ENCODE measurements at regions not wholly inside any gene's neighbourhood (a gene's known extent, or its start where the extent isn't known, plus 50 kb on each side); places are given as distances from the start of the nearest gene placed in this dataset.

DNA sequence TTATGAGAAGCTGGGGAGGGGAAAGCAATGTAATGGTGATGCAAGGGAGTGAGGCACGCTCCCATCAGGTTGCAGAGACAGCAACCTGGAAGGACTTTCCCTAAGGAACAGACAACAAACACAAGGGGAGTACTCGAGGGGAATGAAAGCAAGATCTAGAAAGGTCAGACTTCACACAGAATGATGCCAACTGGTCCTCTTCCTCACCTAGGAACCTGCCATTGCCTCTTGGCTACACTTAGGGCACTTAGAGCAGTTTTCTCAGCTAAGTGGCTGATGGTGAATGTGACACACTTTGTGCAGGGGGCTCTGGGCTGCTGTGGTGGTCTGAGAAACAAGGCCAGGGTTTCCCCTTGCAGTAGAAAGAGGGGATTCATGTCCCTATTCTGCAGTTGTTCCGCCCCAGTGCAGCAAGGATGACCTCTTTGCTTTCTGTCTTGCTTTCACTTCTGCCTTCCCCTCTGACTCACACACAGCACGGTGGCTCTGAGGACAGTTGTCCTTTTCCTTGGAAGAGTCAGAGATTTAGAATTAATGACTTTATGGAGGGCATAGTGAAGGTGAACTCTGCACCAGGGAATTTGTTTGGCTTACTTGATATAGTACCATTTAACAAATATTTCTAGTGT, 394.0 kb upstream of the KLF4 start:
- DNase-seq = no peak

DNA sequence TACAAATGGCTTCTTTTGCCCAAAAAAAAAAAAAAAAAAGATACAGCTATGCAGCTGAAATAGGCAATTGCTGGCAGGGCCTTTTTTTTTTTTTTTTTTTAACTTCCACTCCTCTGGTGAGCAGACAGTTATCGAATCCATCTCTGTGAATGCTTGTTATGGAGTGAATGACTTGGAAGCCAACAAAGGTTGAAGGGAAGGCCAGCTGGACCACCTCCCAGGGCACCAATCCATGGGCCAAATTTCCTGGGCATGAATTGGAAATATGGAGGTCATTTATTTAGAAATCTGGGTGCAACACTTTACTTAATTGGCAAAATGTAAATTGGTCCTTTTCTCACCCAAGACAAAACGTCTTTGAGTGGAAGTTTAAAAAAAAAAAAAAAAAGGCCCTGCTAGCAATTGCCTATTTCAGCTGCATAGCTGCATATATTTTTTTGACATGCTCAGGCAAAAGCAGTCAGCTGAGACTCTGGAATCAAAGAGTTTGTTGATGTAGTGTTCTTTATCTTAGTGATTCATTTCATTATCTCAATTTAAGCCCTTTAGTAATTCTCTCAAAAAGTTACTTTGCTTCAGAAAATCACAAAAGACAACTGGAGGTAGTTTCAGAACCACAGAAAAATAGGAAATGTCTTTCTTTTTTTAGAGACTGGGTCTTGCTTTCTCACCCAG, 392.2 kb upstream of the KLF4 start:
- no peak for DNase-seq

GRCh38 chr9:107878462-107878861, 388.9 kb upstream of the KLF4 start:
- no peak for DNase-seq

DNA sequence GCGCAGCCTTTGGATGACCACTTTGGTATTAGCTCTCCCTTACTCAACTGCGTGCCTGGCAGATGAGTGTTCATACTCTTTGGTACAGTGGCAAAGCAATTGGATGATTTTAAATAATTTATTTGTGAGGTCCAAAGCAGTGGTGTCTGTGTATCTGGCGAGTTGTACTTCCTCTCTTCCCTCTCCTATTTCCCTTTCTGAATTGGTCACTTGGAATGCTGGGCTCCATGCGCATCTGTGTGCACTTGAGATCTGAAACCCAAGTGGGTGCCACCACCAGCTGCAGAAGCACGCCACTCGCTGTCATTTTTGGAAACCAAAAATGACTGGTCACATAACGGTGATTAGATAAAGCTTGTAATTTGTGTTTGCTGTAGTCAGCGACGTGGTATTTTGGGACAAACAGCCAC, 386.0 kb upstream of the KLF4 start:
- no peak for DNase-seq

DNA sequence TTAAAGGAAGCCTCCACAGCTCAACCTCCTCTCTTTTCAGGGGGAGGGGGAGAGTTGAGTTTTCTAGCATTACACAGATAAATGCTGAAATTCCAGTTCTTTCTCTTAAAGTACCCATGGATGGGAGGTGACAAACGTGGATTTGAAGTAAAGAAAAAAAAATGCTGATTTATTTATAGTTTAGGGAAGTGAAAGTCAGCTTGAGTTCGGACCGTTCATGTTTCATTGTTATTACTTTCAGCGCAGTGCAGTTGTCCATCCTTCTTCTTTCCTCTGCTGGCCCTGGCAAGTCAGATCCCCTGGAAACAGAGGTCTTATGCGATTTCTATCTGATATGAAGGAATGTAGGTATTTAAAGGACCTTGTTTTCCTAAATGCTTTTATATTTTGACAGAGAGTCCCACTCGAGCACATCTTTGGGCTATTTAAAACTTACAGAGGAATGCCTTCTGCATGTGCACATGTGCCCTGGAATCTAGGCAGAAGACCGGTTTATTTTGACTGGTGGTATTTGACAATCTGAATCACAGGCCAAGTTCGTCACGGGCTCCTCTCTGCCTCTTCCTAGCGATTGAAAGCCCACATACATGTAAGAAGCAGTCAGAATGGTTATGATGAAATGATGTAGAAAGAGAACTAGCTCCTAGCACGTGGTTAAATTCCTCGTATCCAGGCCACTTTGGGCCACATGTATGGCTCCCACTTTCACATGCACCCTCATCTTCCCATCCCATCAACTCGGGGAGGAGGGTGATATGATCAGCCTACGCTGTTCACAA, 385.2 kb upstream of the KLF4 start:
- no peak for DNase-seq

- DNase-seq = no peak
Observed at GRCh38 chr9:107874137-107874536, 384.6 kb upstream of the KLF4 start.

- DNase-seq = no peak
Observed at GRCh38 chr9:107872457-107873192, 383.1 kb upstream of the KLF4 start.

DNA sequence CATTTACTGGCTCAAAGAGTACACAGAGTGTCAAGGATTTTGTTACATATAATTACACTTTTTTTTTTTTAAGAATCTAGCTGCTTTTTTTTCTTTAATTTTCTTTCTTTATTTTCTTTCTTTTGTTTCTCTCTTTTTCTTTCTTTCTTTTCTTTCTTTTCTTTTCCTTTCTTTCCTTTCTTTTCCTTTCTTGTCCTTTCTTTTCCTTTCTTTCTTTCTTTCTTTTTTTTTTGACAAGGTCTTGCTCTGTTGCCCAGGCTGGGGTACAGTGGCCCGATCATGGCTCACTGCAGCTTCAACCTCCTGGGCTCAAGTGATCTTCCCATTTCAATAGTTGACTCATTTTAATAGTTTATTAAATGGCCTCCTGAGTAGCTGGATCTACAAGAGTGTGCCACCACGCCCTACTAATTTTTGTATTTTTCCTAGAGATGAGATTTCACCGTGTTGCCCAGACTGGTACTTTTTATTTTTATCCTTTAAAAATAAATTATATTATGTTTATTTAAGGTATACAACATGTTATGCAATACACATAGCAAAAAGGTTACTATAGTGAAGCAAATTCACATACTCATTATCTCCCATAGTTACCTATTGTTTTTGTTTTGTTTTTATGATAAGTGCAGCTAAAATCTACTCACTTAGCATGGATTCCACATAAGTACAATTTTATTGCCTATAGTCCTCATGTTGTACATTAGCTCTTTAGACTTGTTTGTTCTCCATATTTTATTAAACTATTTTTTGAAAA, 381.5 kb upstream of the KLF4 start:
- DNase-seq = no peak

- no peak for DNase-seq
Observed at GRCh38 chr9:107870221-107870620, 380.7 kb upstream of the KLF4 start.

DNA sequence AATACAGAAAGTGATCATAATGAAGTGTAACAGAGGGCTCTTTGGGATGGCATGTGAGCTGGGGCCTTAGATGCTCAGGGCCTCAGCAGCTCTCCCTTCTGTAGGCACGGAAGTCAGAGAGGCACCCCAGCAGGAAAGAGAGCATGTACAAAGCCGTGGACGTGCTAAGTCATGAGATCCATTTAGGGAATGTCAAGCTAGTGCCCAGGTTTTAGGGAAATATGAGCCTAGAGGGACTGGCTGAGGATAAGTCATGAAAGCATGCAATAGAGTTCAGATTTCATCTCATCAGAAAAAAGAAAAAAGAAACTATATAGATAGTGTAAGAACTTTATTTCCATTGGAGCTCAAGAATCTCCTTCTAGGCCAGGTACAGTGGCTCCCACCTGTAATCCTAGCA, 379.5 kb upstream of the KLF4 start:
- no peak for DNase-seq

DNA sequence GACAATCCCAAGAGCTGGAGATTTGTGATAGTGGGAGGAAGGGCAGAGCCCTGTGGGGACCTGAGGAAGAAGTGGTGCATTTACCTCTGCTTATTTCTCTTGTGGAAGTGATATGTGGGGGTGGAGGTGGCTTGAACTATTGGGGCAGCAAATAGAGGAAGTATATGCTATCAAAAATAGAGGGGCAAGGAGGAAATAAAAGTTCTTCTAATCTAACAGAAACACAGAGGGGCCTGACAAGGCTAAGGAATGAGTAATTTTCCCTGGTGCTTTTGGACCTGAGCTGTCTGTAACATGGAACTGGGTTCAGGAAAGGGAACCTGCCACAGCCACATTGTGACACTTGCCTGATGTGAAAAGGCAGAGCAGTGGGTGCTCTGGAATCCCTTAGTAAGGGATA, 378.6 kb upstream of the KLF4 start:
- no peak for DNase-seq

DNA sequence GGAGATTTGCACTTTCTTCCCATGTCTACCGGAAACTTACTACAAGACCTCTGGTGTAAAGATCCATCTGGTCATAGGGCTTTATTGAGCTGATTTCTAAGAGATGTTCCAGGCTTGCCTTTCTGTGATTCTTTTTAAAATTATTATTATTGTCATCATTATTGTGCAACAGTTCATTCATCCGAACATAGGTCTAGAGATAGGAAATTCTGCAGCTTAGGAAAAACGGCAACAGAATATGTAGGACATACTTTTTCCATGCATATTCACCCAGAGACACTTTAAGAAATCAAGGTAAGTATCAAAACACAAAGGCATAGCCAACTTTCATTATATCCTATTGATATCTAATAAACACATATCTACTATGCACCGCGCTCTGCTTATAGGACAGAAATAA, 378.2 kb upstream of the KLF4 start:
- DNase-seq = no peak

DNA sequence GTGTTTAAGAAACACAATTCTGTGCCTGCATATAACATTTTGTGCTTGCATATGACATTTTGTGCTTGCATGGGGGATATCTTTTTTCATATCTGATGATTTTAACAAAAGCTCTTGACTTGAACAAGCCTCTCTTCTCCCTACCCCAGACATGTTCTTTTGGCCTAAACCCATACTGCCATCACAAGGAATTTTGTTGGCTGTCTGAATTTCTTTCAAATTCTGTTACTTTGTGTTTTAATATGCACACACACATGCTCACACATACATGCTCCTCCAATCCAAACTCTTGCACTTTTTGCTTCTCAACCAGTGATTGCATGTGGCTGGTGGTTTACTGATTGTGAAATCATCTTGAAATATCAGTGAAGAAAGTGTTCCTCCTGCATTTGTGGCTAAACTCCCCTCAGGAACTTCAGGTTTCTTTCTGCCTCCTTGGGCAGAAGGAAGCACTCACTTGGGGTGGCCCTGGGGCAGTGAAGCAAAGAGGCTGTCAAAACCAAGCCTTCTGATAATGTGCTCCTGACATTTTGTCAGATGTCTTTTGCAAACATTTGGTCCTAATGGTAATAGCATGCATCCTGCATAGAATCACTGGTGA, 377.2 kb upstream of the KLF4 start:
- DNase-seq = no peak

DNA sequence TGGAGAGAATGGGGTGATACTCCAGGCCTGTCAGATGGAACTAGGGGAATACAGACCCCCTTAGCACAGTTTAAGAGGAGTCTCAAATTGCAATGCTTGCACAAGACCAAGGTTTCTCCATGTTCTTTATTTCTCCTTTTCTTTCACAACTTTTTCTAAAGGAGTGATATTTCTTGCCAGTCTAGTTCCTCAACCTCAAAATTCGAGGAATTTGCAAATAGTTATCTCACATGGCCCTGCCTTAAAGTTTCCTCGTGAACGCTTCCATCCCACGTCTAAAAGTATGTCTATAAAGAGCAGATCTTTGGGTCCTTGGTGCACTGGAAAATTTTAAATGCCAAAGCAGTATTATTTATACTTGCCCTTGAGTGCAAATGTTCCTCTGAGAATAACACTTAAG, 373.8 kb upstream of the KLF4 start:
- no peak for DNase-seq

DNA sequence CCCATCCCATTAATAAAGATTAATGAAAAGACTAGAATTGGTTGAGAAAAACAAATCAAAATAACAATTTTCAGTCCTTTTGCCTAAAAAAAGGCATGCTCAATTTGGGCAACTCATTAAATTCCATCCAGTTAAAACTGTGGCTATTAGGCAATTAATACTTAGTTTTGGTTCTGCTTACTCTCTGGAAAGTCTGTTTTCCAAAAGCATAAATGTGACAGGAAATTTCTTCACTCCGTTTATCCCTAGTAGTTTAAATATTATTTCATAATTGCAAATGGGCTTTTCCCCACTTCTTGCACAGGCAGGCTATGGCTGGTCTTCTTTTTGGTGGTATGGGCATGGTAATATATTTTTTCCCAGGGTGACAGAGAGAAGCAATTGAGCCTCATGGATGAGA, 373.3 kb upstream of the KLF4 start:
- DNase-seq = no peak

DNA sequence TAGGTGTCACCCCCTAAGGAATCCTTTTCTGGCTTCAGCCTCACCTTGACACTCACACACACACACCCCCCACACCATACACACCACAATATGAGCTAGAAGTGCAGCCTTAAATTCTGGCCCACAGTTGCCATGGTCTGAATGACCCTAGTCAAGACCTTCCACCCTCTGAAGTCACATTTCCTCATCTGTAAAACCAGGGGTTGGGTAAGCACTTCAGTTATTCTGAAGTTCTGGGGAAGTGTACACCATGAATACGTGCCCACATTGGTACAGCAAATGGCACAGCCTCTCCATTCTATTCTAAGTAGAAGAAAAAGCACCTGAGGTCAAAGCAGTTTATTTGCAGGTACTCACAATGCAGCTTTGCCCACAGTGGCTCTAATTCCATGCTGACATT, 372.8 kb upstream of the KLF4 start:
- no peak for DNase-seq

DNA sequence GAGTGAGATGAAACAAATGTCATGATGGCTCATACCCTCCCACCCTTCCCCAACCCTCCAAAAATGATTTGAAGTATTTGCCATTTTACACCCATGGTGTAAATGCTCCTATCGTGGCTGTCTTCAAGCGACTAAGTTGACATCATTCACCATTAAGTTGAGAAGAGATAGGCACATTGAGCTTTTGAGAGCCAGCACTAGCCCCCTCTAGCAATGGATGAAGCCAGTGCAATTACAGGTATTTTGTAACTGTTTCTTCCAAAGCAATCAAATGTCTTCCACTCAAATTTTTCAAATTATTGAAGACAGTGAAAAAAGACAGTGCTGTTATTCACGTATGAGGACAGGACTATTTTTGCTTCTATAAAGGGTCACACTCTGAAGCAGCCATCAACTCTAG, 371.5 kb upstream of the KLF4 start:
- no peak for DNase-seq

DNA sequence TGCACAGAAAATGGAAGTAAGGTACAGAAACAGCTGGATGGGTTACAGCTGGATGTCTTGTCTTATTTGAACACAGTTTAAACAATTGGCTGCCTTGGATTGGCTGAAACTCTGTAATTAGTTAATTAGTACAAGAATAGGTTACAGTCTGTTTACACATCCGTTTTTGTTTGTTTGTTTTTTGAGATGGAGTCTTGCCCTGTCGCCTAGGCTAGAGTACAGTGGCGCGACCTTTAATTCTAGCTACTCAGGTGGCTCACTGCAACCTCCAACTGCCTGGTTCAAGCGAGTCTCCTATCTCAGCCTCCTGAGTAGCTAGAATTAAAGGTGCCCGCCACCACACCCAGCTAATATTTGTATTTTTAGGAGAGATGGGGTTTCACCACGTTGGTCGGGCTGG, 368.7 kb upstream of the KLF4 start:
- DNase-seq = no peak

- DNase-seq = no peak
Observed at GRCh38 chr9:107856633-107857032, 367.1 kb upstream of the KLF4 start.

GRCh38 chr9:107855164-107855563, 365.6 kb upstream of the KLF4 start:
- DNase-seq = no peak

- no peak for DNase-seq
Observed at GRCh38 chr9:107853461-107853860, 363.9 kb upstream of the KLF4 start.

GRCh38 chr9:107852891-107853290, 363.3 kb upstream of the KLF4 start:
- no peak for DNase-seq

All from stimulated activated CD4-positive, alpha-beta T cell treated with anti-CD3 and anti-CD28 coated beads, Interleukin-2, amount 100 ng/mL, for 24 hours (primary cell).